Activated CD8-positive, alpha-beta memory T cell treated with anti-CD3 and anti-CD28 coated beads, Interleukin-2, amount 50 U/mL, for 1 hour (primary cell): ENCODE measurements at regions not wholly inside any gene's neighbourhood (a gene's known extent, or its start where the extent isn't known, plus 50 kb on each side); places are given as distances from the start of the nearest gene placed in this dataset.

Experiments
- DNase-seq: peaks from one replicate; pipeline ENCODE4 v3.0.0-alpha.2; 2020; ENCODE audit errors: extremely low read depth

DNA sequence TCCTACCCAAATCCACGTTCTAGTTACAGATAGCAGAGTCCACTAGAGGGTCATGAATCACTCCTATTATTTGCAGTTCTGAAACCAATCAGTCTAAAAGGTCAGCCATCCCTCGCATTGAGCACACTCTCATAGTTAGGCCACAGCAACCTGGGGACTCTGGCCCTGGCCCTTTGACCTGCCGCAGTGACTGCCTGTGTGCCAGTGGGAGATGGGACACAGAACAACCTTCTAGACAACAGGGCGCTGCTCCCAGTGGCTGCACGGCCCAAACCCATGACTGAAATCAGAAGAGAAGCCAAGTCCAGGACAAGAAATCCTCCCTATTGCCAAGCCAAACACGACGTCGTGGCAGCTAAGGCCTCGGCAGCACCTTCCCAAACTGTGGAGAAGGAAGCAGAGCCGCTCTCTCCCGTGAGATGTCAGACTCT, 158.5 kb downstream of the HERPUD2 start:
- DNase-seq, result no peak

DNA sequence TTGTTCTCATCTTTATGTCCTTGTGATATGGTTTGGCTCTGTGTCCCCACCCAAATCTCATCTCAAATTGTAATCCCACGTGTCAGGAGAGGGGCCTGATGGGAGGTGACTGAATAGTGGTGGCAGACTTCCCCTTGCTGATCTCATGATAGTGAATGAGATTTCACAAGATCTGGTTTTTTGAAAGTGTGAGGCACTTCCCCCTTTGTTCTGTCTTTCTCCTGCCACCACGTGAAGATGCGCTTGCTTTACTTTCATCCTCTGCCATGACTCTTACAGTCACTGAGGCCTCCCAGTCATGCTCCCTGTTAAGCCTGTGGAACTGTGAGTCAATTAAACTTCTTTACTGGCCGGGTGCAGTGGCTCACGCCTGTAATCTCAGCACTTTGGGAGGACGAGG, 161.0 kb downstream of the HERPUD2 start:
- no peak for DNase-seq

DNA sequence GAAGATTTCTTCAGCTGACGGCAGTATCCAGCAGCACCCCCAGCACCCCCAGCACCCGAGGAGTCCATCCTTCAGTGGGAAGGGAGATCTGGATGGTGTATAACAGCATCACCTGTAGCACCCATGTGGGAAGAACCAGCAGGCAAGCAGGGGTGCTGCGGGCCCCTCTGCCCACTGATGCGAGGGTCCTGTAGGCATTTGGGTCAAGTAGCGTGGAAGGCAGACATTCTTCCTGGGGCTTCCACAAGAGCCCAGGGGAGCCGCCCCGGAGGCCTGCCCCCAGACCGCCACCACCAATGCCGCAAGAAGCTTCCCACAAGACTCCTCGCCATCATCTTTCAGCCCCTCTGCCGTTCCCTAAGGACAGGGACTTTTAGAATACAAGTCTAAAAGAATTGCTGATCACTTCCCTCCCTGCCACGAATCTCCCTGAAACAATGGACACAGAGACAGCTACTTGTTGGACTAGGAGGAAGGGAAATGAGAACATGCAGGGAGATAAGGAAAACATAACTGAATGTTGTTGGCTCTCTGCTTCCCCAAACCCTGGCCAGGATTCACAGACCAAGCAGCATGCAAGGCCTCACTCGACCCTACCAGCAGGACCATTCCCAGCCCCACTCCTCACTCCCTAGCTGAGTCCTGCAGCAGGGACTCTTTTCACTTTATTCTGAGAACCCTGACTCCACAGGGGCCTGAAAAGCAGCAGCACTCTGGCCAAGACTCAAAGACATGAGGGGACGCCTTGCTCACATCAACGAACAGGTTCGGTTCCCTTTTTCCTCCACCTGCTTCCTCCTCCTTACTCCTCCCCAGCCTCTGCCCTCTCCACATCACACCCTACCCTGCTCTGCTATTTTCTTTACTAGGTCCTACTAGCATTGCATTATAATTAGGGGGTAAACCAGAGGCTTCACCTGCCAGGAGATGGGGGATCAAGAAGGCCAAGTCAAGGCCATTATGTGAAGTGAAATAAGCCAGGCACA, 164.5 kb downstream of the HERPUD2 start:
- no peak for DNase-seq

DNA sequence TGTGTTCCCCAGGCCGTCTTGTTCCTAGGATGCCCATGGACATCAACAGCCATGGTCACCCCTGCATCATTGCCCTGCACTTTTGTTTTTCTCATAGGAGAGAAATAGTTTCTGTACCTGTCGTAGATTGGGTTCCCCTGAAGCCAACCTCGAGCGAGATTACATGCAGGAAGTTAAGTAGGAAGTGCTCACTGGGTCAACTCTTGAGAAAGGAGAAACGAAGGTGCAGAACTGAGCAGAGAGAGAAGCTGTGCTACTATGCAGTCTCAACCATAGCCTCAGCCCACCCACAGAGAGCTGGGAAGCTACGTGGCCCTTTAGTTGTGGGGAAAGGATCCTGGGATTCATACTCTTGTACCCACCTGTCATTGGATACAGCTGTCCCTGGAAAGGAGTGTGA, 165.2 kb downstream of the HERPUD2 start:
- DNase-seq, result no peak

DNA sequence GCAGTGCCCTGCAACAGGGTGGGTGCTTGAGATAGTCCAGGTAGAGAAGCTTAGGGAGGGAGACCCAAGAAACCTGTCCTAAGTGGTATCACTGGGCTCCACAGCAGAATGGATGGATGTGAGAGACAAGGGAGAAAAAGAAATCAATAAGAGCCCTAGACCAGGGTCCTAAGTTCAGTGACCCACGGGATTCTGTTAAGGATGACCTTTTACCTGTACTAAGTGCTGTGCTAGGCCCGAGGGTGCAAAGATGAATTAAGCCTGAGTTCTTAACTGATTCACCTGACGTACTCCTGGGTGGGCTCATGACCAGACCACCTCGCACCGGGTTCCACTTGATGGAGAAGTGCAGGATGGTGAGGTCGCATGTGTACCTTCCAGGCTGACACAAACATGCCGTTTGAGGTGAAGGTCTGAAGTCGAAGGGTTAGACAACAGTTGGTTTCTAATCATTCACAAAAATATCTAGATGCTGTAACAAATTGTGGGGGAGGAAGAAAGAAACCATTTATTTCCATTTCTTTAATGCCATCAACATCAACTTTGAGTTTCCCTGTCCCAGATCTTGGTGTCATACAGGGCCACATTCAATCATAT, 166.5 kb downstream of the HERPUD2 start:
- no peak for DNase-seq

DNA sequence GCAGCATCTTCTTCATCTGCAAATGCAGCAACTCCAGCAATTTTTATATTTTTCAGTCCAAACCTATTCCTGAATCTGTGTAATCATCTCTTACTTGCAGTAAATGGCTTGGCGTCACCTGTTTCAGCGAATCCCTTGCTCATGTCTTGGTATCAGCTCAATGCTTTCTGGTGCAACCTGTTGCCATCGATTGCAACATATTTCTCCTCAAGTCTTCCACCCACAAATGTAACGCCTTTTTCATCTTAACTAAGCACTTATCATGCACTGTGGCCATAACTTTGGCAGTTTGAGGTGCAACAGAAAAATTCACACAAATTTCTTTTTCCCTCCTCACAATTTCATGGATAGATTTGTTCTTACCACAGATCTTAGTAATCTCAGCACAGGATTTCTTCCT, 168.3 kb downstream of the HERPUD2 start:
- no peak for DNase-seq

DNA sequence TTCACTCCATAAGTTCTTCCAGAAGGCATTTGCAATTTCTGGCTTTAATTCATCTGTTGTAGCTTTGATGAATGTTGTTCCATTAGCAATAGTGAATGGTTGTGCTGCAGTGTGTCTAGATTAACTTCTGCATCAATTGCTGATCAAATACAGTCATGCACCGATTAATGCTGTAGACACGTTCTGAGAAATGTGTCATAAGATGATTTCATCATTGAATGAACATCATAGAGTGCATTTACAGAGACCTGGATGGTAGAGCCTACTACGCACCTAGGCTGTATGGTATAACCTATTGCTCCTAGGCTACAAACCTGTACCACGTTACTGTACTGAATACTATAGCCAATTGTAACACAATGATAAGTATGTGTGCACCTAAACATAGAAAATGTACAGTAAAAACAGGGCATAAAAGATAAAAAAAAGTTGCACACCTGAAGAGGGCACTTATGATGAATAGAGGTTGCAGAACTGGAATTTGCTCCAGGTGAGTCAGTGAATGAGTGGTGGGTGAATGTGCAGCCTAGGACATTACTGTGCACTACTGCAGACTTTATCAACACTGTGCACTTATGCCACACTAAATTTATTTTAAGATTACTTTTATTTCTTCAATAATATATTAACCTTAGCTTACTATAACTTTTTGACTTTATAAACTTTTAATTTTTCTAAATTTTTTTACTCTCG, 170.7 kb downstream of the HERPUD2 start:
- DNase-seq, result no peak

DNA sequence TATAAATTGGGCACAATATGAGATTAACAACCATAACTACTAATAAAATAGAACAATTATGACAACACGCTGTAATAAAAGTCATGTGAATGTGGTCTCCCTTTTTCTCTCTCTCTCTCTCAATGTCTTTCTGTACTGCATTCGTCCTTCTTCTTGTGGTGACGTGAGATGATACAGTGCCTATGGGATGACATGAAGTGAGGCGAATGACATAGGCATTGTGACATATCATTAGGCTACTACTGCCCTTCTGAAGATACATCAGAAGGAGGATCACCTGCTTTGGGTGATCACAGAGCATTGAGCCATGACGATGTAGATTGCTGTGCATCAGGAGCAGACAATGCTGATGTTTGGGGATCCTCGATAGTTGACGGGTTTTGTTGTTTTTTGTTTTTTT, 171.6 kb downstream of the HERPUD2 start:
- no peak for DNase-seq

DNA sequence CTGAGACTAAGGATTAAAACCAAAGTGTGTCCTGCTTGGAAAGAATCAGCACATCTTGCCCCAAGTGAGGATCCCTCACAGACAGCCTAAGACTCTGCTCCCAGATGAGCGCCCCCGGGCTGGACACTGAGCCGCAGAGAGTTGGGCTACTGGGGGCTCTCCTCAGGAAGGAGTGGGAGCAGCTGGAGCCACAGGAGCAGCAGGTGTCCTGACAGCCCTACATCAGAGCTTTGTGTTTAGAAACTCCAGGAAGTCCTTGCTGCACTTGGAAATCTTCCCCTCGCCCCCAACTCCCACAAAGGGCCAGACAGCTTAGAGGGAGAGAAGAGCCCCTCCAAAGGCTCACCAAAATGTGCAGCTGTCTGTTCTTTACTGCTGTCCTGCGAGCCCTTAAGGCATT, 172.2 kb downstream of the HERPUD2 start:
- no peak for DNase-seq

DNA sequence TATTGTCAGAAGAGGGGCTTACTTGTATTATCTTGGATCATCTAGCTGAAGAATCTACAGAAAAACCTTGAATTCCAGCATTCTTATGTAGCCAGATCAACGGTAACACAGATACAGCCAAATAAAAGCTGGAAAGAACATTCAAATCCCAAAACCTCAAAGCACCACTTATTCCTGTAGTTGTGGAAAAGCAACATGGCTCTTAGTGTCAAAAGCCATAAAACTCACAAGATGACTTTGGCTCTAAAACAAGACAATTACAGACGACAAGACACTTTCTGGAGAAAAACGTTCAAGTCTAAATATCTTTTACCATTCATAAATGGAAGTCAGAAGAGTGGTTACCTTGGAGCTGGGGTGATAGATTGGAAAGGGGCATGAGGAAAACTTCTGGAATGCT, 173.0 kb downstream of the HERPUD2 start:
- no peak for DNase-seq

DNA sequence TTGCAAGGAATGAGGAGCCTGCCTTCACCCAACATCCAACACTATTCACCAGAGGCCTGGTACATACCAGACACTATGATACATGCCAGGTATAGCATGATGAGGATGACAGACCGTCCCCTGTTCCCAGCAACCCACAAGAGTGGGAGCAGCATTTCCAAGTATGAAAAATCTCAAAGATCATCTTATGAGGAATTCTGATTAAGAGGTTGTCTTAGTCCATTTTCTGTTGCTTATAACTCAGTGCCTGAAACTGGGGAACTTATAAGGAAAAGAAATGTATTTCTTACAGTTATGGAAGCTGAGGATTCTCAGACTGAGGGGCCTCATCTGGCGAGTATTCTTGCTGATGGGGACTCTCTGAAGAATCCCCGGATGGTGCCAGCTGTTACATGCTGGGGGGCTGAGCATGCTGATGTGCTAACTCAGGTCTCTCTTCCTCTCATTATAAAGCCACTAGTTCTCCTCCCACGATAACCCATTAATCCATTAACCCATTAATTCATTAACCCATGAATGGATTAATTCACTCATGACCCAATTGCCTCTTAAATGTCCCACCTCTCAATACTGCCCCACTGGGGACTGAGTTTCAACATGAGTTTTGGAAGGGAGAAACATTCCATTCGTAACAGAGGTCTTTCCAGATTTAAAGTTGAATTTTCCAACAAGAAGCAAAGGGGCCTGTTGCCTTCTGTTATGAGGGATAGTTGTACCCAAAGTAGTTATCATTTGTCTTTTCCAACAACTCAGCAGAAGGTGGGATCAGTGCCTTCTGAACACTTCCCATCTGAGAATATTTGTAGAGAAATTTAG, 173.9 kb downstream of the HERPUD2 start:
- DNase-seq, result no peak

DNA sequence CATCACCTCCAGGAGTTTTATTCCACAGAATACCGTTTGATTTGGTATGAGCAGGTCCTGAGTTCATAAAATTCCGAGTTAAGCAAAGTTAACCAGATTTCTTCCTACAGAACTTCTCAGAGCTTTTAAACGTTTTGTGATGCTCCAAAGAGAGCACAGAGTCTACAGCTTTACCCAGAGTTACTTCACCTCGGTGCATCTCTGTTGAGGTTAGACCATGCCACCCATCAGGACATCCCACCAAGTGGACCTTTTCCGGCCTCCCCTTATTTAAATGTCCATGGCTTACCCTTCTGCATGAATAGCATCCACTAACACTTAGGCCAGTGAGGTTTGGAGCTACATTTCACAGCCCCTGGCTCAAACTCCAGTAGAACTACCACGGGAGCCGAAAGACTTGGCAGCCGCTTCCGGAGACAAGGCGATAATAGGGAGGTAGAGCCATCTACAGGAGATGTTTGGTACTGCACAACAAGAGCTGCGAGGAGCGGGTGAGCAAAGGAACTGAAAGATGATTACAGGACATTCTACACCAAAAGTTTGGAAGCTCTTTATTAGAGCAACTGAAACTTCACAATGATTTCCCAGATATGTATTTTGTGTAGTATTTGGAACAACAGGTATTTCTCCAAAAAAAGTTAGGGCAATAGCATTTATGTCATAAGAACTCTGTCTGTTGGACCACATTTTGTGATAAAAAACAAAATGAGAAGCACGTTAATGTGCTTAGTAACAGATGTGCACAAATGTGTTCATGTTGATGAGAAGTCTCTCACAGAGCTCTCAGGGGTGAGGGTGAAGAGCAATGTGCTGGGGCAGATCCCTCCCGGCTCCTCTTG, 174.7 kb downstream of the HERPUD2 start:
- DNase-seq, result no peak

DNA sequence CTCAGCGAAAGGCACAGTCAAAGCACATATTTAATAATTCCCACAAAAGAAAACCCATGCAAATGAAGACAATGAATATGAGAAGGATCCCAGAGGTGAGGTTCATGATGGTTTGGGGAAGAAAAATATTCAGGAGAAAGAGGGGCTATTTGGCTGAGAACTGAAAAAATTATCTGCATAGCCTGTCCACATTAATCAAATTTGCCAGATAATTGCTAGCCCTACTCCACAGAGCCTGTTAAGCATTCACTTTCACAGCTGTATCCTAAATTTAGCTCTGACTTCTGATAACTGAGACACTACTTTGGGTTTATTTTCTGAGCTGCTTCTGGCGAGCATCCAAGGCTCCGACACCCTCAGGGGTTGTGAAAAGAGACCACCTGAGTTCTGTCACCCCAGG, 176.2 kb downstream of the HERPUD2 start:
- no peak for DNase-seq

DNA sequence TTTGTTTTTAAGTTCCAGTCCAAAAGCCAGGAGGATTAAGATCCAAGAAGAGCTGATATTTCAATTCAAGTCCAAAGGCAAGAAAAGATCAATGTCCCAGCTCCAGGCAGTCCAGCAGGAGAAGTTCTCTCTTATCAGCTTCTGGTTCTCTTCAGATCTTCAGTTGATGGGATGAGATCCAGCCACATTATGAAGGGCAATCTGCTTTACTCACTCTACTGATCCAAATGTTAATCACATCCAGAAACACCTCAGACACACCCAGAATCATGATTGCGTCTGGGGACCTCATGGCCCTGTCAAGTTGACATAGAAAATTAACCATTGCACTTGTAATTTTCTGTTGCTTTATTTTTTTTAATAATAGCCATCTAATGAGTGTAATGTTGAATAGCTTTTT, 178.4 kb downstream of the HERPUD2 start:
- DNase-seq, result no peak

DNA sequence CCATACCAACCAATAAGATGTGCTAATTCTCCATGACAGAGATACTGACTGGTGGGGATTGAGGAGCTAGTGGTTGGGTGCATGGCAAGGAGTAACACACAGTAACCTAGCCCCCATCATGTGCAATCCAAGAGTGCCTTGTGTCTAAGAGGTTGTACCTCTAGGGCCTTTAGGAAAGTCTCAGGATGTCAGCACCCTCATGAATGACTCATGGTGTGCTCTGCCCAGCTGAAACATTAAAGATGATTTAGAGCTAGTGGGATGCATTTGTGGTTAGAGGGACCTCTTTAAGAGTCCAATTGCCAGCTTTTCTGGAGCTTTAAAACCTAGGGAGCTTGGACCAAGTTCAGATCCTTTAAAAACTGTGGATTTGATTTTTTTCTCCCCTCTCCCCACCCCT, 181.1 kb downstream of the HERPUD2 start:
- DNase-seq, result no peak

DNA sequence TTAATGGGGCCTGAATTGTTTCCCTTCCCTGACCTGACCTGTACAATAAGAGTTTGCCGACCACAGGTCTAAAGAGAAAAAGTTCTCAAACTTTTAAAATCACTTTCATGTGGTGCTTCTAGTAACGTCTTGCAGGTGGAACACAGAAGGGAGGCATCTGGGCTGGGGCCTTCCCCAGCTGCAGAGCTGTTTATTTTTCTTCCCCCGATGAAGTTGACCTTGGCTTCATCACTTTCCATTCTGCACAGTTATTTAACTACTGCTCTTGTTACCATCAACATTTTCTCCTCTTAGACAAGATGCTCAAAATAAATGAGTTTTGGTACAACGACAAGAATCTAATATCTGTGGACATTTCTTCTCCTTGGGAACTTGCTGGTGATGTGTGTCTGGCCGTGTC, 181.7 kb downstream of the HERPUD2 start:
- DNase-seq, result no peak

DNA sequence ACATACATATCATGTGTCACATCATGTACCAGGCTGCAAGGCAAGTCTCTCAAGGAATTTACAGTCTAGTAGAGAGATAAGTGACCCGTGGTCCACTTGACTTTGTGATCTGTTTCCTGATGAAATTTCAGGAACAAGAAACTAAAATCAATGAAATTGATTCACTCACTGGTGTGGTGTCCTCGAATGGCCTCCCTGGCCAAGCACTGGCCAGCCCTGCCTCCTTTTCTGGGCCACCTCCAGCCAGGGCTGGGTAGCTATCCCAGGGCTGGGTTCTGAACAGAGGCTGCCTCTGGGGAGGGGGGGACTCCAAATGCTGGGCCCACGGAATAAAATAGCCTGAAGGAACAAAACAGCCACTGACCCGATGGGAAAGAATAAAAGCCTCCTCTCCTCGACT, 182.2 kb downstream of the HERPUD2 start:
- no peak for DNase-seq

DNA sequence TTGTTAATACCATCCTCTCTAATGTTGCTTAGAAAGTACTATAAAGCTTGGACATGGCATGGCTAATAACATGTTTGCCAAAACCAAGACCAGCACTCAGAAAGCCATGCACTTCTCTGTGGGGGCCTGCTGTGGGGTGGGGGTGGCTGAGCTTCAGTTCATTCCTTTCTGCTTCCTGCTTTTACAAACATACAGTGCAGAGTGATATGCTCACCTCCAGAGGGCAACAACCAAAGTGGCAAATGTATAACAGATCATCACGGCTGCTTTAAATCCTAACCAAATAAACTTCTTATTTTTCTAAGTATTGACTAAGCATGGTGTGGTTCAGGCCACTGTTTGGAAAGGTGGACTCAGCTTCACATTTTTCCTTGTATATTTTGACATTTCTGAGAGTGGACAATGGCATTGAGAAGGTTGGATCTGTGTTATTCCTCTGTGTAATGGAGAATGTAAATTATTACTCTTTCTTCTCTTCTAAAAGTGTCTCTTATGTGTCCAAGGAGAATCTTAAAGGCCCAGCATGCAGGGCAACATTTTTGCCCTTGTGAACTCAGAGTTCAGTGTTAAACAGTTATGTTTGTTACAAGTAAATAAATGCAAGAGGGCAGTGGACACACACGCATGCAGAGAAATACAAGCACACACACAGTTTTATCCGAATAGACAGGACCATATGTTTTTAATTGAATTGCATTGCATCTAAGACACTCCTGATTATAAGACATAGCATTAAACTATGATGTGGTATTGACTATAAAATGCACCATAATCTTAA, 186.1 kb downstream of the HERPUD2 start:
- no peak for DNase-seq

DNA sequence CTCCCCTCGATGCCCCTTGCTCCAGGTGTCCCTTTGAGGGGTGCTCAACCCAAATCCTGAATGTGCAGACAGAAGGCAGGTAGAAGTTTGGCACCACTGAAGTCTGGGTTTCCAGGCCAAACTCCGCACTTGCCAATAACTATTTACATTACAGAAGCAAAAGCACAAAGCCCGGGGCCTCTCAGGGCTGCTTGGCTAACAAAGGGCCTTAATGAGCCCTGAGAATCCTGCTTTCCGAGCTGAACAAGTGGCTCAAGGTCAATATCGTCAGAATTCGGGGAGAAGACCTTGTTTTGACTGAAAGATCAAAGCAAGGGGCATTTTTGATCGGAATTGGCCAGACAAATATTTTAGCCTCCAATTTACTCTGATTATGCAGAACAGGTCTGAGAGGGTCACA, 189.9 kb downstream of the HERPUD2 start:
- DNase-seq, result no peak

DNA sequence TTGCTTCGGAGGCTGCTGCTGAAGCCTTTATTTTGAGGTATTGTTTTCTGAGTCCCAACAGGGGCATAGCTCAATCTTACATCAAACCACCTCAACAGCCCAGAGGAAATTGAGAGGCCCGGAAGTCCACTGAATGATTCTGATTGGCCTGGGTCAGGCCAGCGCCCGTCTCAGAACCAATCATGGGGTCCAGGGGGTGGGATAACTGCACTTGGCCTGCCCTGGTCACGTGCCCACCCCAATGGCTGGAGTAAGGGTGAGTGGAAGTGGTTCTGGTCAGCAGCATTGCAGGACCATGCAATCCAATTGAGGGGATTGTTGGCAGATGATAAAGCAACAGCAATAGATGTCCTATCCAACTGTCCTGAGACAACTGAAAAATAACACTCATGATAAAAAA, 190.6 kb downstream of the HERPUD2 start:
- DNase-seq, result no peak
